ENCODE measurements at regions not wholly inside any gene's neighbourhood (a gene's known extent, or its start where the extent isn't known, plus 50 kb on each side); places are given as distances from the start of the nearest gene placed in this dataset.

GRCh38 chr9:16277471-16277960 is 593.0 kb downstream of the BNC2 start:
- no peaks in the 10 kb centered on the region for H3K27me3 ChIP-seq (replicated peaks; ENCODE audit: control insufficient read depth, insufficient read depth, low read length)
- Mint-ChIP-seq H3K4me3 (ENCODE audit: unreplicated experiment) (no peak overlapping the region), H3K27ac (ENCODE audit: unreplicated experiment) (no peak overlapping the region), H3K4me1 (ENCODE audit: low read depth, unreplicated experiment) (no peaks in the 10 kb centered on the region), H3K9me3 (ENCODE audit: unreplicated experiment) (no peaks in the 10 kb centered on the region), H3K27me3 (ENCODE audit: insufficient read depth, unreplicated experiment) (no peaks in the 10 kb centered on the region), H3K36me3 (ENCODE audit: insufficient read depth, unreplicated experiment) (no peaks in the 10 kb centered on the region)
- BruUV-seq (replicated peaks): no TSS peak
- ChIA-PET CTCF (no interaction called here), POLR2A (no interaction called here)
- no peaks in the 10 kb centered on the region for H3K4me1 ChIP-seq
- intact Hi-C loops (cut with micrococcal nuclease; ENCODE audit: unreplicated experiment): no loop called here
- DNase-seq: no peak
- H3K36me3 ChIP-seq (ENCODE audit: control insufficient read depth, insufficient read depth, low read length): no peaks in the 10 kb centered on the region
- no peak overlapping the region for H3K4me3 ChIP-seq (ENCODE audit: low read depth, low read length)
- H3K9me3 ChIP-seq: no peaks in the 10 kb centered on the region
- no peak for TF ChIP-seq CTCF (IDR thresholded peaks at IDR 0.05; ENCODE audit: insufficient read depth in 1 of 2, low read depth in 1 of 2, low read length in 1 of 2, severe bottlenecking in 1 of 2, unreplicated experiment in 1 of 2)

- H3K36me3 ChIP-seq (ENCODE audit: control insufficient read depth, insufficient read depth, low read length): no peaks in the 10 kb centered on the region
- ChIA-PET POLR2A (no interaction called here), CTCF (no interaction called here)
- intact Hi-C loops (cut with micrococcal nuclease; ENCODE audit: unreplicated experiment): no loop called here
- H3K9me3 Mint-ChIP-seq (ENCODE audit: unreplicated experiment): no peaks in the 10 kb centered on the region
- no peaks in the 10 kb centered on the region for H3K4me1 ChIP-seq
- no peak overlapping the region for H3K4me3 Mint-ChIP-seq (ENCODE audit: unreplicated experiment)
- DNase-seq: no peak
- no peaks in the 10 kb centered on the region for H3K36me3 Mint-ChIP-seq (ENCODE audit: insufficient read depth, unreplicated experiment)
- H3K4me1 Mint-ChIP-seq (ENCODE audit: low read depth, unreplicated experiment): no peaks in the 10 kb centered on the region
- H3K27ac Mint-ChIP-seq (ENCODE audit: unreplicated experiment): no peak overlapping the region
- no peaks in the 10 kb centered on the region for H3K9me3 ChIP-seq
- H3K27me3 ChIP-seq (replicated peaks; ENCODE audit: control insufficient read depth, insufficient read depth, low read length): no peaks in the 10 kb centered on the region
- no peaks in the 10 kb centered on the region for H3K27me3 Mint-ChIP-seq (ENCODE audit: insufficient read depth, unreplicated experiment)
- no peak overlapping the region for H3K4me3 ChIP-seq (ENCODE audit: low read depth, low read length)
- BruUV-seq (replicated peaks): no TSS peak
- TF ChIP-seq CTCF (IDR thresholded peaks at IDR 0.05; ENCODE audit: insufficient read depth in 1 of 2, low read depth in 1 of 2, low read length in 1 of 2, severe bottlenecking in 1 of 2, unreplicated experiment in 1 of 2): no peak
Observed at GRCh38 chr9:16278326-16278999, 592.0 kb downstream of the BNC2 start.

GRCh38 chr9:16281707-16282106 is 588.8 kb downstream of the BNC2 start:
- H3K4me1 Mint-ChIP-seq (ENCODE audit: low read depth, unreplicated experiment): no peaks in the 10 kb centered on the region
- no peak overlapping the region for H3K27ac Mint-ChIP-seq (ENCODE audit: unreplicated experiment)
- no peaks in the 10 kb centered on the region for H3K9me3 Mint-ChIP-seq (ENCODE audit: unreplicated experiment)
- Histone ChIP-seq H3K9me3 (no peaks in the 10 kb centered on the region), H3K36me3 (ENCODE audit: control insufficient read depth, insufficient read depth, low read length) (no peaks in the 10 kb centered on the region), H3K4me1 (no peaks in the 10 kb centered on the region), H3K4me3 (ENCODE audit: low read depth, low read length) (no peak overlapping the region), H3K27me3 (replicated peaks; ENCODE audit: control insufficient read depth, insufficient read depth, low read length) (no peaks in the 10 kb centered on the region)
- H3K4me3 Mint-ChIP-seq (ENCODE audit: unreplicated experiment): no peak overlapping the region
- TF ChIP-seq CTCF (IDR thresholded peaks at IDR 0.05; ENCODE audit: insufficient read depth in 1 of 2, low read depth in 1 of 2, low read length in 1 of 2, severe bottlenecking in 1 of 2, unreplicated experiment in 1 of 2): no peak
- H3K27me3 Mint-ChIP-seq (ENCODE audit: insufficient read depth, unreplicated experiment): no peaks in the 10 kb centered on the region
- POLR2A ChIA-PET: no interaction called here
- intact Hi-C loops (cut with micrococcal nuclease; ENCODE audit: unreplicated experiment): no loop called here
- H3K36me3 Mint-ChIP-seq (ENCODE audit: insufficient read depth, unreplicated experiment): no peaks in the 10 kb centered on the region
- CTCF ChIA-PET: no interaction called here
- no peak for DNase-seq
- BruUV-seq (replicated peaks): no TSS peak

All from Caco-2 (cell line).